Inferior parietal cortex (tissue), 1 donor: ENCODE measurements at regions not wholly inside any gene's neighbourhood (a gene's known extent, or its start where the extent isn't known, plus 50 kb on each side); places are given as distances from the start of the nearest gene placed in this dataset.

ENCODE experiments used
- DNase-seq: peaks from one replicate; pipeline ENCODE4 v3.0.0-alpha.2; 2016; ENCODE audit errors: extremely low spot score

DNA sequence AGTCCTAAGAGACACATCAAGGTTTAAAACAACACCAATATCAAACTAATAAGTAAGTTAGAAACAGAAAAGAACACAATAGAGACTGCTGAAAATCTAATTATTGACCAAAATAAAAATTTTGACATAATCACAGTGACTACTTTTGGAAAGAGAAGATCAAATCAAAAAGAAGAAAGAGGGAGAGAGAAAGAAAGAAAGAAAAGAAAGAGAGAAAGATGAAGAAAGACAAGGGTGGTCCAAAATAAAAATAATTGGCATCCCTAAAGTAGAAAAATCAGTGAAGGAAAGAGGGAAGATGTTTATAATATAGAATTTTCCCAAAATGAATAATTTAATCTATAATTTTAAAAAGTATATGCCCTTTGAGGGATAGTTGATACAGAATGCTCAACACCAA is 118.8 kb upstream of the VIPR2 start:
- no peak for DNase-seq

DNA sequence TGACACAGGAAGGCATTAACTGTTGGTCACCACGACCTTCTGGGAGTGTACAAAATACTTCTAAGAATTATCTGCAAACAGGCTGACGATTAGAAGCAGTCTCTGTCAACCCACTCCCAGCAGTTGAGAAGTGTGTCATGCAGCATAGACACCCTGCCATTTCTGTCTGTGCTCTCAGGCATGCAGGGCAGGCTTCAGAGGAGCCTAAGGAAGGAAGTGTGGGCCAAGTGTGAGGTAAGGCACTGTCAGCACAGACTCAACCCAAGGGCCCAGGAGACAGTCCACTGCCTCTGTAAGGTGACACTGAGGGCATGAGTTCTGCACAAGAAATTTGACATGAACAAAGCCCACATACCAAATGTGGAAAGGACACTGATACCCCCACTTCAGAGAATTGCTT is 109.0 kb upstream of the VIPR2 start:
- DNase-seq, result no peak

DNA sequence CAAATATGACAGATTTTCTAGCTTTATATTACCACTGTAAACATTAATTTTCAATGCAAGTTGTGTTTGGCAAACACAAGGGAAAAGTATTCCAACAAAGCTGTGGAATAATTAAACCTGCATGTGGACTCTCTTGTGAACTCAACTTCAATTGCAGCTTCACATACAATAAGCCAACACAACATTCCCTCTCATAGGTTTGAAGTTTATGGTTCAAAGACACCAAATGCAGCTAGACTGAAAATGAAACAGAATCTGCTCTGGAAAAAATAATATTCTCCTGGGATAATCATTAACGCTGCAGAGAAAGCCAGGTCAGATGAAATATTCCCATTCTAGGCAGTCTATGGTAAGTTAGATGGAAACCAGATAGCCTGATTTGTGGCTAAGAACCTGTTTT is 105.8 kb upstream of the VIPR2 start:
- DNase-seq, result no peak

DNA sequence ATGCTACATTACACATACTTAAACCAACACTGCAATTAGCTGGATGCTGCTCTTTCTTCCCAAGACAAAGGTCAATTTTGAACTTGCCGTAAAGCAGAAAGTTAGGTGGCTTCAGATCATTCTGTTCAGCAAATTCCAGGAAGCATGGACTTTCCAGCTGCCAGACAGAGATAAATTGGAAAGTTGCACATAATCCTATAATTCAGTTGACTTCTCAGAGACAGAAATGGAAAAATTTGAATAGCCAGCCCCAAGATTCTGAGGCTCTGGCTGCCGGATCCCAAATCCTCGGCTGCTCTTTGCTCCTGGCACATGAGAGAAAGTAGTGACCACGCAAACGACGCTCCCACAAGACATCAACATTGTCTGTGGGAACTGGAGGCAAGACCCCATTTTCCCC is 105.0 kb upstream of the VIPR2 start:
- no peak for DNase-seq

DNA sequence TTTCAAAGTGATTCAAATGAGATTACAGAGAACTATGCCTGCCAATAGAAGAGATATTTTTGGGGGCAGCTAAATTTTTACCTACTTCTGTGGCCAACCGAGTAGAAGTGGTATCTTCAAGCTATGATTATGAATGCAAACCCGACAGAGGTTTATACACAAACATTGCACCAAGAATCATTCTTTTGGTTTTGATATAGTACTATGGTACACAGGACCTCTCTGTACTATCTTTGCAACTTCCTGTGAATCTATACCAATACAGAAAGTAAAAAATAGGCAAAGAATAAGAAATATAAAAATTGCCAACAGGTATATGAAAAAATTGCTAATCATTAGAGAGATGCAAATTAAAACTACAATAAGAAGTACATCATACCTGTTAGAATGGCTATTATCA is 103.2 kb upstream of the VIPR2 start:
- DNase-seq, result no peak

DNA sequence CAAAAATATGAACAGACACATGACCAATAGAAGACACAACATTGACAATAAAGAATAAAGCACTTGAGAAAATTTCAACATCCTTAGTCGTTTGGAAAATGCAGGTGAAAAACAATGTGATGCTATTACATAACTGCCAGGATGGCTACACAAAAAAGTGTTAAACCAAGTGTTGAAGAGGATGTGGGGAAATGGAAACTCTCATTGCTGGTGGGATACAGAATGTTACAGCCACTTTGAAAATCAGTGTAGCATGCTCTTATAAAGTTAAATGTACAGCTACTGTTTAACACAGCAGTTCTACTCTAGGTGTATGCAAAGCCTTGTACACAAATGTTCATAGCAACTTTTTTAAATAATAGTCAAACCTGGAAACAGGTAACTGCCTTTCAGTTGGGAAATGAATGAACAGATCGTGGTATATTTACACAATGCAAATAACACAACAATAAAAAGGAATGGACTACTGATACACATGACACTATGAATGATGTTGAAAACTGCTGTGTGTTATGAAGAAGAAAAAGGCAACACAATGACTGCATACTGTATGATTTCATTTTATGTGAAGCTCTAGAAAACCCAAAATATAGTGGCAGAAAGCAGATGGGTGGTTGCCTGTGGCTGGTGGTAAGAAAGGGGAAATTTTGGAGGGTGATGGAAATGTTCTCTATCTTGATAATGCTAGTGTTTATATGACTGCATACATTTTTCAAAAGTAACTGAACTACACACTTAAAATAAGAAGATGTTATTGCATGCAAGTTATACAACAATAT is 102.2 kb upstream of the VIPR2 start:
- no peak for DNase-seq

DNA sequence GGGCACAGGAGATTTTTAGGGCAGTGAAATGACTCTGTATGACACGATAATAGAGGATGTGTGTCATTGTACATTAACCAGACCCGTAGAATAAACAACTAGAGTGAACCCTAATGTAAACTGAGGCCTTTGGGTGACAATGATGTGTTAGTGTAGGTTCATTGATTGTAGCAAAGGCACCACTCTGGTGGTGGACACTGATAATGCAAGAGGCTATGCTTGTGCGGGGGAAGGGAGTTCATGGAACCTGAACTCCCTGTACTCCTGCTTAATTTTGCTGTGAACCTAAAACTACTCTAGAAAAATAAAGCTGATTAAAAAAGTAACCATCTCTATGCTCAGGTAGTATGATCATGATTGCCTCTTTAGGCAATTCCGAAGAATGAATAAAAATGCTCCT is 96.3 kb upstream of the VIPR2 start:
- no peak for DNase-seq

DNA sequence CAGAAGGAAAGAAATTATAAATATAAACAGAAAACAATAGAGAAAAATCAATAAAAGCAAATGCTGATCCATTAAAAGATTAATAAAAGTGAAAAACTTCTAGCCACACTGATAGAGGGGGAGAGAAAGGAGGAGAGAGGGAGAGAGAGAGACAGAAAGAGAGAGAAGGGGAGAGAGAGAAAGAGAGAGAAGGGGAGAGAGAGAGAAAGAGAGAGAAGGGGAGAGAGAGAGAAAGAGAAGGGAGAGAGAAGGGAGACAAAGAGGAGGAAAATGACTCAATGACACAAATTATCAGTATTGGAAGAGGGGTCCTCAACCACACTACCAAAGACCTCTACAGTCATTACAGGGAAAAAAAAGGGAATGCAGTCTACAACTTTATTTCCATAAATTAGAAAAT is 94.4 kb upstream of the VIPR2 start:
- no peak for DNase-seq

DNA sequence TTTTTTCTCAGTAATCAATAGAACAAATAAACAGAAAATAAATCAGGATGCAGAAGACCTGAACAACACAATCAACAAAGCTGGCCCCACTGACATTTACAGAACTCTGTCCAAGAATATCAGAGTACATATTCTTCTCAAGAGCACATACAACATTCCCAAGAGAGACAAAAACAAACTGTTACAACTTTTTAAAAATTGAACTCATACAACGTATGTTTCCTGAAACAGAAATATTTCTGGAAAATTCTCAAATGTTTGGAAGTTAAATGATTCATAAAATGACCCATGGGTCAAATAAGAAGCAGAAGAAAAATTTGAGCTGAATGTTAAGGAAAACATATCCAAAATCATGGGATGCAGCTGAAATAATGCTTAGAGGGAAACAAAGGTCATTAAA is 93.9 kb upstream of the VIPR2 start:
- no peak for DNase-seq

DNA sequence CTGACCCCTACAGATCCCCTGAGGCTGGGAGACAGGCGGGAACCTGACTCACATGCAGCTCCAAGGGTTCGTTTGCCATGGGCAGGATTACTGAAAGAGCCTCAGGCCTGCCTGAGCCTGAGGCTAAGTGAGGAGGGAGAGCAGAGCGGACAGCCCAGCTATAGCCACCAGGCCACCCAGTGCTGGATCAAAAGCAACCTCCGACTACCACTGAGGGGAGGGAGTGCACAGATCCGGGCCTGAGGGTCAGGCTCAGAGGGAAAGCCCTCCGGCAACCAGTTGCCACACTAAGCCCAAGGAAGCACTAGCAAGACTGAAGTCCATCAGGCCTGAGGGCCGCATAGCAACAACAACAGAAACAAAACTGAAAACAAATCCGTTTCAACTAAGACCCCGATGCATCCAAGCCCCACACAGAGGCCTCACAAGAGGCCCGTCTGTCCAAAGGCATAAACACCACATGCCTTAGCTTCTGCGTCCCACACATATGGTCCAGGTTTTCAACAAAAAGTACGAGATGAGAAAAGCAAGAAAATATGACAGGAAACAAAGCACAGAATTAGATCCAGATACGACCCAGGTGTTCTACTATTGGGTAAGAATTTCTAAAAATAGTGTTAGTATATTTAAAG is 92.5 kb upstream of the VIPR2 start:
- no peak for DNase-seq

DNA sequence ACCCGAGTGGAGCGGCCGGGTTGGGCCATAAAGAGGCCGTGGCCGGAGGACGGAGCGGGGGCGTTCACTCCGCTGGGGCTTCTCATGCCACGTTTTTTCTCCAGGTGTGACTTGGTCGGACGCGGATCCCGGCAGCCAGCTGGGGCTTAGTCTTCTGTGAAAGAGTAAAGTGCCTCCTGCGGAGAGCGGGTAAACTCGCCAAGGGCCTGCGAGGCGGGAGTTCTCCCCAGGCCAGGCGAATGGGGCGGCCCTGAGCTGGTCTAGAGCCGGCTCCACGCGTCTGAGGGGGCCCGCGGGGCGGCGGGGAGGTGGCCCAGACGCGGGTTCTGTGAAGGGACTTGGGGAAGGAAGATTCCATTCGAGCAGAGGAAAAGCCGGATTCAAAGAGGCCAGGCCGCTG is 86.3 kb upstream of the VIPR2 start:
- DNase-seq, result no peak

DNA sequence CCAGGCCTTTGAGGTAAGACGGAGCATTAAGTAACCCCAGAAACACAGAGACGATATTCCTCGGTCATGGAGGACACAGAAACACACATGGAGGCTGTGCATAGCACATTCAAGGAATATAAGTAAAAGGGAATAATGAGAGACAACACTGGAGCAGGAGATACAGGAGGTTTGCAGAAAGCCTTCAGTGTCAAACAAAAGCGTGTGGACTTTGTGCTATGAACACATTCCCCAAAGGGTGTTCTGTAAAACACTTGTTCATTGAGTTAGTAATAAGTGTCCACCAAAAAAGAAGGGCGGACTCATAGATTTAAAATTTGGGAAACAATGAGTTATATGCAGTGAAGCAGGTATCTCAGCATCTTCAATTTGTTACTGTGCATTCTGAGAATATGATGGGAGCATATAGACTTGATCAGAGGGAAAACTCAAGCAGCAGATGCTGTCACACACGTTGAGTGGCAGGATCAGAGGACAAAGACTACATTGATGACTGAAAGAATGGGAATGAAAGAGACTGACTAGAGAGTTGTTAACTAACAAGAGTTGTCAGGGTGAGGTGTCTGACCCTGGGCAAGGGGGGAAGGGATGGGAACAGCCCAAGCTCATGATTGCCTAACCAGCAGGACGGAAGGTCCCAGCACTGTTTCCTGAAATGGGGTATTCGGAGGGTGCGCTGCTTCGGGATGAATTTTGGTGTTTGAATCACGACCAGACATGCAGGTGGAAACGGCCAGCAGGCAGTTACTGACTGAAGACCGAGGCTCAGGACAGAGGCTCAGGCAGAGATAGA is 85.2 kb upstream of the VIPR2 start:
- no peak for DNase-seq

DNA sequence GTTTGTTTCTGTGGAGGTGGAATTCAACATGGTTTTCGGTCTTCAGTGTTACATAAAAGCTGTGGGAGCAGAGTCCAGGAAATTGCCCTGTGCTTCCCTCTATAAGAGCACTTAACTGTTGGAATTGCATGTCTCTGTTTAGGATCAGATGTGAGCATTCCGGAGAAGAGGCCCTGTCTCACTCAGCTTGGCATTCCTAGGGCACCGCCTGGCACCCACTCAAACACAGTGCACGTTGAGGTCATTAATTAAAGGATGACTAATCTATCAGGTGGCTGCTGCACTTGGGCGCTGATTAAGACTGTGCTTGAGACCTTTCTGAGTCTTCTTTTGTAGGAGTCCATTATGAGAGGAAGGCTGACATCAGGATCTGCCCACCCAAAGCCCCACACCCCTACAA is 82.8 kb upstream of the VIPR2 start:
- no peak for DNase-seq

DNA sequence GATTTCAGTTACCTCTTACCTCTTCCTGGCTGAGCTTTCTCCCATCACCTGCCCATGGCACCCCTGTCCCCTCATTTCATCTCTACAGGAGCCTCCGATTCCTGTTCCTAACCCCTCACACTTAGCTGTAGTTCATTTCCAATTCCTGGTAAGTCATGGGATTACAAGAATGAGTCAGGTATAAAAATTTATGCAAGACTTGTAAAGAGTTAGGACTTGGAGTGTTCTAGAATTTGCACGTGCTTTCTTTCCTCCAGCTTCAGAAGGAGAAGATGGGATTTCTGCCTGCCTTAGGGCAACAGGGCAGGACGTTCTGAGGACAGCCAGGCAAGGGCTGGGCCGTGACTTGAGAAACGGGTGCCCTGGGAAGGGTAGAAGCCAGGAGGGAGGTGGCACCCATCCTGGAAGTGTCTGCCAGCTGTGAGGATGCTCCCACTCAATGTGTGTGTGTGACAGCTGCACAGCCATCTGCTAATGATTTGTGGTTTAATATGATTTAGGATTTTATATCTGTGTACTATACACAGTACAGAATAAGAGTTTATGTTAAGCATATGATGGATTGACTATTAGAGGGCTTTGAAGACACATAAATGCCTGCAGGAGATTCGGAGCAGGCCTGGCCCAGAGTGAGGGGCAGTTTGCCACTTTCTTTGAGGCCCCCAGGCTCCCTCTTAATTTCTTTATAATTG is 81.5 kb upstream of the VIPR2 start:
- no peak for DNase-seq

DNA sequence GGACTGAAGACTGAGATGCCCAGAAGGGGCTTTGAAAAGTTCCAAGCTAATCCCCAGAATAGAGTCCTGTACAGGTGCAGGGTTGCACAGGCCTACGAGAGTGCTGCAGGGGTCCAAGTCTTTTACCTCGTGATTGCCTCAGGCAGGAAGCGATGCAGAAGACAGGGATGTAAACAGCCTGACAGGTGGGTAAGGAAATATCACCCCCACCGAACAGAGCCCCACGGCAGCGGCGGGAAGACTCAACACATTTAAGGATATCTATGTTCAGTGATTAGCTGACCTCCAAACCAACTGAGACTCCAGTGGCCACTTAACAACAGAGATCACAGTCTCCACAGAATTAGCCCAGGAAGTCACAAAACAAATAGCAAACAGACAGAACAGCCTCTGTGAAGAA is 73.9 kb upstream of the VIPR2 start:
- DNase-seq, result no peak

DNA sequence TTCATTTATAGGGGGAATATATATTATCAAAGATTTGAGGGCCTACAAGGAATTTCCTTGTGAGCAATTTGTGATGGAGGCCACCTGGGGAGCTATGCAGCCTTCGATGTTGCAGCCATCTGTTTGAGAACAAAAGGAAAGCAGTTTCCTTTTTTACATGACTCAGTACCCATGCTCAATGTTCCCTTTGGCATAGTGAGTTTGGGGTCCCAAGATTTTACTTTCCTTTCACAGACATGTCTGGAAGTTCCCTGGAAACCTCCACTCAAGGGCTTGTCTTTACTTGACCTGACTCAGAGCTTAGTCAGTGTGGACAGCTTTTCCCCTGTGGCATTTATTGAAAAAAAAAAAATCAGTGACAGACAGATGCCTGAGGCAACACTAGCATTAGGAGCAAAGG is 73.5 kb upstream of the VIPR2 start:
- DNase-seq, result no peak

DNA sequence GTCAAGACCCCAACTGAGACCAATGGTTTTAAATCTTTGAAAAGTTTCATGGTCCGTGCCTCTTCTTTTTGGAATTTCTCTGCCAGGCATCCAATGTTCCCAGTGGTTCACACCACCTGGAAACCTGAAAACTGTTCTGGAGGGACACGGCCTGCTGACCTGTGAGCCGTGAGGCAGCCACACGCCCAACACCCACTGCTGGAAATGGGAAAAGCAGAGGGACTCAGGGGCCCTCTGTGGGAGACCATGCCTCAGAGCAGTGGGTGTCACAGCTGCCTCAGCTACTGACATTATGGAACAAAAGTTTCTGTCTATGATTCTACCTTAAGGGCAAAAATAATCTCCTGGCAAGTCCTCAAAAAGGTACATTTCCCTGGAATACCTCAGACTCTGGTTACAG is 70.4 kb upstream of the VIPR2 start:
- DNase-seq, result no peak

DNA sequence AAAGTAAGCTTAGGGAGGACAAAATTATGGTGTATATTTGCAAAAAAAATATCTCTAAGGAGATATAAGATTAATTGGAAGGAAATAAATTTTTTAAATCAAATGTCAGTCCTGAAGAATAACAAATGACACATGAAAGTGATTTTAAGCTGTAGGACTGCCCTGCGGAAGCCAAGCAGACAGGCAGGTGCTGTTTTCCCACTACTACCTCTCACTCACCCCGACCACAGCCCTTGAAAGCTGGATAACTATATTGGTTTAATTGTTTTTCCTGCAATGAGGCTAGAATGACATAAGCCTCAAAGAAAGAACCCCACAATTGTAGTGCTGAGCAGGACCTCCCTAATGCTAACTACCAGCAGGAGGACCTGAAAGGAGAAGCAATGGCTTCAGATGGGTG is 68.6 kb upstream of the VIPR2 start:
- no peak for DNase-seq

DNA sequence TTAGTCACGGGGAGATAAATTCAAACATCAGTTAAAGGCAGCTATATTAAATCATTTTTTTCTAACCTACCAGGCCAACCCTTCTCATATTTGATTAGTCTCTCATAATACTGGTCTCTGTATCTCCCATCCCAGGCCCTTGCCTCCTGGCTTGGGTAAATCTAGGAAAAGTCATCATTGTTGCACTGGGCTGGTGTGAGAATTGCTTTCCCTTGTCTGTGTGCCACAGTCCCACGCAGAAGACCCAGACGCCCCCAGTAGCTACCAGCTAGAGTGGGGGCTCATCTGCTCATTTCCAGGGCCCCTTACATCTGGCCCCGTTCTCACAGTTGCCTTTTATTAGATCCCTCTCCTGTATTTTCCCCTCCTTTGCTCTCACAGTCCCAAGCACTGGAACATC is 67.6 kb upstream of the VIPR2 start:
- no peak for DNase-seq

DNA sequence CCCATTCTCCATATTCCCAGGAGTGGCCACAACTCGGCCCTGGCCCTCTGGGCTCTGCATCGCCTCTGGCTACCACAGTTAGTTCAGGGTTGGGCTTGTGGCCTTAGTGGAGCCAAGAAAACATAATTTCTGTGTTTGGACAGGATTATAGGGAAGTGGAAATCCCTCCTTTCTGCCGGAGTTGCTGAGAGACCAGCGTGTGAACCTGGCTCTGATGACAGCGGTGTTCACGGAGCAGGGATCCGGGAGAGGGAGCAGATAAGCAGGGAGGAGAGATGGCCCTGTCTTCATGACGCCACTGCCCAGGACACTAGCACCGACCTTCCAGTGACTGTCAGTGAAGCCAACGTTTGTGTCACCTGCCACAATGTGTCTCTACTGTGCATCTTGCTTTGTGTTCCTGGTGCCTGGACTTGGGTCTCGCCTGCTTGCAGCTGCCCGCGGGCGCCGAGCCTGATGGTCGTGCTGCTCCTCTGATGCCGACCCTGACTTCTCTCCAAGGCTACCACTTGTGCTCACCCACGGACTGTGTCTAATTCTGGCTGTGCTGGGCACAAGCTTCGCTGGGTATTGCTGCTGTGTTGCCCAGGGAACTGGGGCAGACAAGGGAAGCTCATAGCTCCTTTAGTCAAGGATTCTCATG is 67.0 kb upstream of the VIPR2 start:
- DNase-seq, result peak; percentile 51

DNA sequence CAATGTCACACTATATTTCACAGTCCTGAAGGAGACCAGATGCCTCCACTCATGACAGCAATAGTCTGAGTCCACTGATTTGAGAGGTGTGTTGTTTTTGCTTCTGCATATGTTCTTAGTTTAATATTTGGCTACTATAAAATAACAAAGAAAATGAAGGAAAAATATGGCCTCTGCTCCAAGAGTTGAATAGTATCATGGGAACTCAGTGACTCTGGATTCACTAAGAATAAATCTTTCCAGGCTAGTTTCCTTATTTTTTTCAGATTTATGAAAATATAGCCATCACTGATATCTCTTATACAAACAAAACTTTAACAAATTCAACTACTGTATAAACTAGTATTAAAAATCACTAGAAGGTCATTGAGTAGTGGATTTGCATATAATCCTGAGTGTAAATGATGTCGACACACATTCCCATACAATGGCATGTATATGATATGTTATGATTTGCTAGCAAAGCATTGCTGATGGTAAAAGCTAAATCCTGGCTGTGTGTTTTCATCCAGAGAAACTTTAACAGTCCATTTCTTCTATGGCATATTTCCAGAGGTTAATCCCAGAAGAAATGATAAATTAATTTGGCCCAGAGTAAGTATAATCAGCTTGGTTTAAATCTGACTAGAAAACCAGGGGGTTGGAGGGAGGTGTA is 66.0 kb upstream of the VIPR2 start:
- DNase-seq, result no peak
